SKM-1 treated with dmso at 0.1 percent for 144 hours (cell line): ENCODE measurements at regions not wholly inside any gene's neighbourhood (a gene's known extent, or its start where the extent isn't known, plus 50 kb on each side); places are given as distances from the start of the nearest gene placed in this dataset.
A peak's percentile ranks its signal among the peaks of the same experiment; 100 is the strongest.

Source experiments
- DNase-seq: peaks from one replicate; lab custom pipeline; 2025; ENCODE audit not compliant: unreplicated experiment; lab: John Stamatoyannopoulos, UW

- DNase-seq, result peak; percentile 70
These were observed 61.1 kb upstream of the FAM216B start for GRCh38 chr13:42720113-42720857.

- DNase-seq, result no peak
These were observed 60.5 kb upstream of the FAM216B start for GRCh38 chr13:42720858-42721219.

GRCh38 chr13:42722883-42723539 is 58.4 kb upstream of the FAM216B start:
- DNase-seq, result no peak

GRCh38 chr13:42728507-42729180 is 52.7 kb upstream of the FAM216B start:
- DNase-seq, result no peak

- DNase-seq, result no peak
These were observed 51.5 kb upstream of the FAM216B start for GRCh38 chr13:42729857-42730402.
